ENCODE measurements at regions not wholly inside any gene's neighbourhood (a gene's known extent, or its start where the extent isn't known, plus 50 kb on each side); places are given as distances from the start of the nearest gene placed in this dataset.

GRCh38 chr4:141575884-141576283, 60.5 kb upstream of the IL15 start:
- H3K9ac ChIP-seq (ENCODE audit: insufficient read length, low read depth) = no peak overlapping the region
- no peaks in the 10 kb centered on the region for H3K9me3 ChIP-seq (ENCODE audit: insufficient read depth, low read length)
- no peaks in the 10 kb centered on the region for H3K36me3 ChIP-seq (ENCODE audit: insufficient read depth, insufficient read length, low read length)
- no peaks in the 10 kb centered on the region for H3K27me3 ChIP-seq (ENCODE audit: insufficient read depth, insufficient read length)
- no peak for DNase-seq (ENCODE audit: low read depth, low spot score)
- H3K4me3 ChIP-seq (ENCODE audit: insufficient read length, low read depth) = no peak overlapping the region
- TF ChIP-seq ZNF274 (IDR thresholded peaks at IDR 0.05; ENCODE audit: low read depth, low read length) (no peak), SUZ12 (IDR thresholded peaks at IDR 0.05; ENCODE audit: extremely low read depth, insufficient read depth, insufficient read length) (no peak), YY1 (IDR thresholded peaks at IDR 0.05; ENCODE audit: insufficient read depth, insufficient read length) (no peak)
- no peaks in the 10 kb centered on the region for H3K4me1 ChIP-seq (ENCODE audit: insufficient read depth, insufficient read length)

GRCh38 chr4:141576585-141577110, 59.7 kb upstream of the IL15 start:
- no peak for DNase-seq (ENCODE audit: low read depth, low spot score)
- Histone ChIP-seq H3K9me3 (ENCODE audit: insufficient read depth, low read length) (no peaks in the 10 kb centered on the region), H3K4me1 (ENCODE audit: insufficient read depth, insufficient read length) (no peaks in the 10 kb centered on the region), H3K27me3 (ENCODE audit: insufficient read depth, insufficient read length) (no peaks in the 10 kb centered on the region), H3K9ac (ENCODE audit: insufficient read length, low read depth) (no peak overlapping the region), H3K4me3 (ENCODE audit: insufficient read length, low read depth) (no peak overlapping the region), H3K36me3 (ENCODE audit: insufficient read depth, insufficient read length, low read length) (no peaks in the 10 kb centered on the region)
- TF ChIP-seq SUZ12 (IDR thresholded peaks at IDR 0.05; ENCODE audit: extremely low read depth, insufficient read depth, insufficient read length) = no peak
- no peak for TF ChIP-seq YY1 (IDR thresholded peaks at IDR 0.05; ENCODE audit: insufficient read depth, insufficient read length)
- no peak for TF ChIP-seq ZNF274 (IDR thresholded peaks at IDR 0.05; ENCODE audit: low read depth, low read length)

GRCh38 chr4:141578451-141578850, 57.9 kb upstream of the IL15 start:
- no peaks in the 10 kb centered on the region for H3K36me3 ChIP-seq (ENCODE audit: insufficient read depth, insufficient read length, low read length)
- H3K9me3 ChIP-seq (ENCODE audit: insufficient read depth, low read length) = no peaks in the 10 kb centered on the region
- TF ChIP-seq YY1 (IDR thresholded peaks at IDR 0.05; ENCODE audit: insufficient read depth, insufficient read length) (no peak), ZNF274 (IDR thresholded peaks at IDR 0.05; ENCODE audit: low read depth, low read length) (no peak), SUZ12 (IDR thresholded peaks at IDR 0.05; ENCODE audit: extremely low read depth, insufficient read depth, insufficient read length) (no peak)

GRCh38 chr4:141580523-141580922, 55.9 kb upstream of the IL15 start:
- Histone ChIP-seq H3K36me3 (ENCODE audit: insufficient read depth, insufficient read length, low read length) (no peaks in the 10 kb centered on the region), H3K27me3 (ENCODE audit: insufficient read depth, insufficient read length) (no peaks in the 10 kb centered on the region), H3K4me1 (ENCODE audit: insufficient read depth, insufficient read length) (no peaks in the 10 kb centered on the region), H3K9me3 (ENCODE audit: insufficient read depth, low read length) (no peaks in the 10 kb centered on the region), H3K4me3 (ENCODE audit: insufficient read length, low read depth) (no peak overlapping the region), H3K9ac (ENCODE audit: insufficient read length, low read depth) (no peak overlapping the region)
- TF ChIP-seq YY1 (IDR thresholded peaks at IDR 0.05; ENCODE audit: insufficient read depth, insufficient read length) (no peak), SUZ12 (IDR thresholded peaks at IDR 0.05; ENCODE audit: extremely low read depth, insufficient read depth, insufficient read length) (no peak), ZNF274 (IDR thresholded peaks at IDR 0.05; ENCODE audit: low read depth, low read length) (no peak)
- DNase-seq (ENCODE audit: low read depth, low spot score) = no peak

More at GRCh38 chr4:141578451-141578850, 57.9 kb upstream of the IL15 start:
- Histone ChIP-seq H3K9ac (ENCODE audit: insufficient read length, low read depth) (no peak overlapping the region), H3K27me3 (ENCODE audit: insufficient read depth, insufficient read length) (no peaks in the 10 kb centered on the region), H3K4me3 (ENCODE audit: insufficient read length, low read depth) (no peak overlapping the region), H3K4me1 (ENCODE audit: insufficient read depth, insufficient read length) (no peaks in the 10 kb centered on the region)
- no peak for DNase-seq (ENCODE audit: low read depth, low spot score)

All from NT2/D1 (cell line).